Stimulated activated CD4-positive, alpha-beta T cell treated with anti-CD3 and anti-CD28 coated beads, Interleukin-1b, Interleukin-23, amount 100 ng/mL, for 4 hours (primary cell): ENCODE measurements at regions not wholly inside any gene's neighbourhood (a gene's known extent, or its start where the extent isn't known, plus 50 kb on each side); places are given as distances from the start of the nearest gene placed in this dataset.

Experiments used
- DNase-seq, 2 donors: peaks; one replicate each; pipeline ENCODE4 v3.0.0-alpha.2; 2020; ENCODE audit warnings: low read depth in 2 of 2

DNA sequence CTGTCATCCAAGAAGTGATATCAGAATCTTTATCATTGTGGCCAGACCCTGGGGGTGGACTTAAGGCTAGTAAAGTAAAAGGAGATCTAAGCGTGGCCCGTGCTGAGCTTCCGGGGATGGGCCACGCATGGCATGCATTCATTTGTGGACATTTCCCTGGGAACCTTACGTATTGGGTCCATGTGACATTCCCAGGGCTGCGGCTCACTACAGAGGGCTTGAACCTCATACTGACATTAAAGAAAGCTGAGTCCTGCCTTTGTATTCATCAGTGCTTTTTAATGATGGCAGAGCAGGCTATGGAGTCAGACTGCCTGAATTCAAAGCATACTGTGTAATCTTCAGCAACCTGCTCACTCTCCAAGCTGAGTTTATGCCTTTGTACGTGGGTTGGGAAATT, 152.2 kb upstream of the AFDN start:
- DNase-seq, result no peak

DNA sequence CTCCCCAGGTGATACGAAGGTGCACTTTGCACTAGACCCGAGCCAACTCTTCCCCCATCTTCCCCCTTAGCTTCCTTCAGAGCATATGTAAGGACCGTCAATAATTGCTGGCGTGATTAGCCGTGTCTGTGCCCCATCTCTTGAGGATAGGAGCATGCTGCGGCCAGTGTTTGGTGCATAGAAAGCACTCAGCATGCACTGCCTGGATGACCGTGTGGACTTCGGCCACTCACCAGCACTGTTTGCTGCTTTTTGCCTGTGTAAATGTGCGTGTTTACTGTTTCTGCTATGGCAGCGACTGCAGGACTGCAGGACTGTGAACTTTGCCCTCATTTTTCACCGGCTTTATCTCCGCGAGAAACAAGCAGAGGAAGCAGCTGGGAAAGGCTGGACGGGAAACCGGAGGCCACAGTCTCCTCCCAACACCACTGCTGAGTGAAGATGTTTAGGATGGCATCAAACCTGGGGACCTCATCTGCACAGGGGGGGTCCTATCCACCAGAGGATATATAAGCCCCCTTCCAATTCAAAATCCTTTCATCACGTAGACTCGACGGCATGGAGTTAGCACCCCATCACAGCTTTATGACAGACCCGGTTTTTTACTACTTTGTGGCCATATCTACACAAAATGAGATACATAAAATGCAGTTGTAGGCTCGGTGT, 150.6 kb upstream of the AFDN start:
- DNase-seq, result no peak

DNA sequence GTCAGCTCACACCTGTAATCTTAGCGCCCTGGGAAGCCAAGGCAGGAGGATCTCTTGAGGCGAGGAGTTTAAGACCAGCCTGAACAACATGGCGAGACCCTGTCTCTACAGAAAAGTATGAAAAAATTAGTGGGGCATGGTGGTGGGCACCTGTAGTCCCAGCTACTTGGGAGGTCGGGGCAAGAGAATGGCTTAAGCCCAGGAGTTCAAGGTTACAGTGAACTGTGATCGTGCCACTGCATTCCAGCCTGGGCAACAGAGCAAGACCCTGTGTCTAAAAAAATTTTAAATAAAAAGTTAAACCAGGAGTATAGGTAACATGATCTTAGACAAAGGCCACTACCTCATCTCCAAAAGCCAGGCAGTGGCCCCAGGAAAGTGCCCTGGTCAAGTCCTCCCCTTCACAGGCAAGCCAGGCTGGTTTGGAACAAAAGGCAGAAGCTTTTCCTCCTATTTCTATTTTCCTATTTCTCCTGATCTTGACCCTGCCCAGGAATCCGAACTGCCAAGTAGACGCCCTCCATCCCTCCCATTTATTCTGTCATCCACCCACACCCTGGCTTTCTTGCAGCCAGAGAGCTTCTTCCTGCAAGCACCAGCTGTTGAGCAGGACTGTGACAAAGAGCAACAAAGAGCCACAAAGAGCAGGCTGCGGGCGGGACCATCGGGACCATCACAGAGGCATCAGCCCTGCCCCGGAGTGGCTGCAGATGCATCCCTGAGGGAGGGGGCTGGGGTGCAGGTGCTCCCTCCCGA, 149.9 kb upstream of the AFDN start:
- no peak for DNase-seq

DNA sequence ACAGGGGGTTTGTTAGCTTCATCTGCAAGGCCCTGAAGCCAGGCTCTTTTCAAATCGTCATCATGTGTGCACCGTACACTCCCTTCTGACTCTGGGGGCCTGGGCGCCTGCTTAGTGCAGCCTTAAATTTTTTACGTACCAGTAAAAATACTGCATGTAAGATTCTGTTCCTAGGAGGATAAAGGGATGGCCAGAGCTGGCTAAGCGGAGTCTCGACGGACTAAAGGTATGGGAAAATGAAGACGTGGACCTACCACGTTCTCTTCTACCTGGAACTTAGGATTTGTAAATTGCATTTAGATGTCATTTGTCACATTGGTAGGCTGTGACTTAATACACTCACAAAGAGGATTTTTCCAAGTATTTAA, 149.3 kb upstream of the AFDN start:
- no peak for DNase-seq

DNA sequence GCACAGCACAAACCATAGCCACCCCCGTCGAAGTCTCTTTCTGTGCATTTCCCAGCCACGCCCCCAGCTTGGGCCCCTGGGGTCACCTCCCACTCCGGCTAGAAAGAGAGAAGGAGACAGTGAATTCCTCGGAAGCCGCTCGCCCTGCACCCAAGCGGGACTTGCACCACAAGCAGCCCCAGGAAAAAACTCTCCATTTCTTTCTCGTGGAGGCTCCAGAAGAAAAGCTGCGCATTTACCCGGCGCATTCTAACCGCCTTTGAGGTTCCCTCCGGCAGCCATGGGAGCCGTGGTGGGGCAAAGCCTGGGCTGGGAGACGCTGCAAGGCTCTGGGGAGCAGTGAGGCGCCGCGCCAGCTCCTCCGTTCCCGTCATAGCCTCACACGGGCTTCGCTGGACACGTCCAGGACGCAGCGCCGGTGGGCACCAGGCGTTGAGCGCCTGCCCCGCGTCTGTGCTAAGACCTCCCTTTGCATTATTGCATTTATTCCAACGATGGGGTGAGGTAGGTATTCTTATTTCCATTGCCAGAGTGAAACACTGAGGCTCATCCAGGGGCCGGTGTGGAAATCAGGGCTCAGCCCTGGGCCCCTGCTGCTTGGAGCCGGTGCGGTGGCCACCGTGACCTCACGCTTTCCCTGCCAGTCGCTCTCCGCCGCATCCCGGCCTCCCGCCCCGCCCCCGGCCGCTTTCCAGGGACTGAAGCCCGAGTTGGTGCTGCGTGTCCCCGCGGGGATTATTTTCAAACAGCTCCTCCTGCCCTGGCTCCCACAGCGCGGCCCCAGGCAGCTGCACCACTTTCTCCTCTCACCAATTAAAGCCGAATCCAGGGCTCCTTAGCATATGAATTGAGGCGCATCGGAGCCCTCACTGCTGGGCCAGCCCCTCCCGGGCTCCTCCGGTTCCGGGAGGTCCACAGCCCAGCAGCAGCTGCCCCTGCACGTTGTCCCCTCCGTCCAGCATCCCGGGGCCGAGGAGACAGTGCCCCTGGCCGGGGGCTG, 148.3 kb upstream of the AFDN start:
- DNase-seq, result no peak

DNA sequence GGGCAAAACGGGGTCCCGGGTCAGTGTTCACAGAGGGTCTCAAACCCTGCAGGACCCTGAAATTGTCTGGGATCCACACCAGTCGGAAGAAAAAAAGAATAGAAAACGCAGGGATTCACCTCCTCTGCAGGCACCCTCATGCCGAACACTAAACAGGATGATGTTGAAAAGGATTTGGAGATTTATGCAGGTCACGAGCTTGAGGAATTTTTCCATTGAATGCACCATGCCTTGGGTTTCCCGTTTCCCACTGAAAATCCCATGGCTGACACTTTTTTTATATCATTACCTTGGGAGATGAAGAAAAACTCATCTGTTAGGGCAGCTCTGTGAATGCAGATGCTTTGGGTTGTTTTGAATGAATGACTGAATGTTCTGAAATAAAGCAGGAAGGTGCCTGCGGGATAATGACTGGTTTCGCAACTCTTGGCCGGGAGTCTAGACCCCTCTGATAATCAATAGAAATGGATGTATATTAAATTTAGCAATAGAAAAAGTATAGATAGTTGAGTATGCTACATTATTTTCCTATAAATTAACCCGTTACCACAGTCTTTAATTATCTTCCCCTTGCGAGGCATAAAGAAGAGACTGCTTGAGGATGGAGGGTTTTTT, 147.5 kb upstream of the AFDN start:
- DNase-seq, result no peak

DNA sequence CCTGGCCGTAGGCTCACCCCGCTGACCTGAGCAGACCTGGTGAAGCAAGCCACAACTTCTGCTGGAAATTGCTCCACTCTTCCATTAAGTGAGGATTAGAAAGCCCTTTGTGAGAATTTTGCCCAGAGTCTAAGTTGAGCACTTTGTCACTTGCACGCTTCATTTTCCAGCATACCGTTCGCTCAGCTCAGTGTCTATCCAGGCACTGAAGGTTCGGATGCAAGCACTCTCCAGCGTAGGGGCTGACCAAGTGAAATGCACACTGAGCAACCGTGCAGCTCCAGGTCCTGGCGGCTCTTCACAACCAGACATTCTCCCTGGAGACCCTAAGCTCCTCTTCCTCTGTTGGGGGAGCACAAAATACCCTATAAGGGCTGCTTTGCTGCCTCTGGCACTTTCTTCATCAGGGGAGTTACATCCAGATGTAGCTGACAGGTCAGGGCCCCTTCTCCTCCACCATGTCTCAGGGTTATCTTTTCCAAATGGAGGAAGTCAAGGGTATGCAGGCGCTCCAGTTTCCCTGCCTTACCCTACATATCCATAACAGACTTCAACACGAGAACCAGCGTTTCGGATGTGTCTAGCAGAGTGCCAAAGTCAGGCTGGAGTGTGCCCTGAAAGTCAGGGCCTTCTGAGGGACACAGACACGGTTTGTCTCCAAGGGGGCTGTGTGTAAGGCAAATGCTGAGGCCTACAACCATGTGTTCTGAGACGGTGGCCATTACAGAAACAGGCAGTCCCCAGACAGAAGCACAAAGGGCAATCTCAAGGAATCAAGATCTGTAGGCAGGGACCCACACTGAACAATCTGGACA, 146.7 kb upstream of the AFDN start:
- DNase-seq, result no peak

DNA sequence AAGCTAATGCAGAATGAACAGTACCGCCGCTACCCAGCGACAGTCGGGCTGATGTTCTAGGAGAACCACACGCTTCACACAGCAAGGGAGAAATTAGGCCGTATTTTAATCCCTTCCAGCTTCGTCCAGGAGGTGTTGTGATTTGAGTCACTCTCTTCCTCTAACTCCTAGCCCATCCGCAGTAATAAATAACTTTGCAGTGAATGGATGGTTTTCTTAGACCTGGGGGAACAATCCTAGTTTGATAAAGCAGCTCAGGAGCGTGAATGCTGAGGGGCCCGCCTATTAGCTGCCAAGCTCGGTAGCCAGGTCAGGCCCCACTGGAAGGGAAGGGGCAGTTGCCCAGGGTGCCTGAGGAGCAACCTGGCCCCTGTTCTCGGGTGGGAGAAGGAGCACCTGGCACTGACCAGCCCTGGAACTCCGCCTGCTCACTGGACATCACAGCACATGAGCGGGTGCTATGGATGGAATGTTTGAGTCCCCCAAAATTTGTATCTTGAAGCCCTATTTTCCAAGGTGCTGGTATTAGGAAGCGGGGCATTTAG, 146.0 kb upstream of the AFDN start:
- no peak for DNase-seq

DNA sequence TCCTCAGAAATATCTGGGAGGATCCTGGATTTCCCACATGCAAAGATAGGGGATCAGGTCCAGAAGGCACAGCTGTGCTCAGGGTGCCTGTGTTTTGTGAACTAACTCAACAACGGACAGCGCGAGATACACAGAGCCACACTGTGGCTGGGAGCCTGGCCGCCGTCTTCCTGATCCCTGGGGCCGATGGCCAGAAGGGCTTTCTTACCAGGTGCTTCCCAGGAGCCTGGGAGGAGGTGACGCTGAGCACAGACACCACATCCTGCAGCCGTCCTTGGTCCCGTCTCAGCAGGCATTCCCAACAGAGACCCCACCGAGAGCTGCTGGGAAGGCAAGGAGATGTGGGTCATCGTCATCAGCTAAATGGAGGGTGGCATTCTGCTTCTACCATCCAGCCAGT, 144.6 kb upstream of the AFDN start:
- no peak for DNase-seq

DNA sequence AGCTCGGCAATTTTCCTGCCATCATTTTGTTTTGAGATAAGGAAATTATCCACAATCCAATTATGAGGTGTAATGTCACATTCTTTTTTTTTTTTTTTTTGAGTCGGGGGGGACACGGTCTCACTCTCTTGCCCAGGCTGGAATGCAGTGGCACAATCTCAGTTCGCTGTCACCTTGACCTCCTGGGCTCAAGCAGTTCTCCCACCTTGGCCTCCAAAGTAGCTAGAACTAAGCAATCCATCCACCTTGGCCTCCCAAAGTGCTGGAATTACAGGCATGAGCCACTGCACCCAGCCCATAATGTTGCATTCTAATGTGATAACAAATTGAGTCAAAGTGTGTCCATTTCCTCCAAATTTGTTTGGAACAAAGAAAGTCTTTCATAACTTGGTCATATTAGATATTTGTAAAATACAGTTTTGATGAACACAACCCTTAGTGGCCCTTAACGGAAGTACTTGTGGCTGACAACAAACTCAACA, 144.1 kb upstream of the AFDN start:
- no peak for DNase-seq

DNA sequence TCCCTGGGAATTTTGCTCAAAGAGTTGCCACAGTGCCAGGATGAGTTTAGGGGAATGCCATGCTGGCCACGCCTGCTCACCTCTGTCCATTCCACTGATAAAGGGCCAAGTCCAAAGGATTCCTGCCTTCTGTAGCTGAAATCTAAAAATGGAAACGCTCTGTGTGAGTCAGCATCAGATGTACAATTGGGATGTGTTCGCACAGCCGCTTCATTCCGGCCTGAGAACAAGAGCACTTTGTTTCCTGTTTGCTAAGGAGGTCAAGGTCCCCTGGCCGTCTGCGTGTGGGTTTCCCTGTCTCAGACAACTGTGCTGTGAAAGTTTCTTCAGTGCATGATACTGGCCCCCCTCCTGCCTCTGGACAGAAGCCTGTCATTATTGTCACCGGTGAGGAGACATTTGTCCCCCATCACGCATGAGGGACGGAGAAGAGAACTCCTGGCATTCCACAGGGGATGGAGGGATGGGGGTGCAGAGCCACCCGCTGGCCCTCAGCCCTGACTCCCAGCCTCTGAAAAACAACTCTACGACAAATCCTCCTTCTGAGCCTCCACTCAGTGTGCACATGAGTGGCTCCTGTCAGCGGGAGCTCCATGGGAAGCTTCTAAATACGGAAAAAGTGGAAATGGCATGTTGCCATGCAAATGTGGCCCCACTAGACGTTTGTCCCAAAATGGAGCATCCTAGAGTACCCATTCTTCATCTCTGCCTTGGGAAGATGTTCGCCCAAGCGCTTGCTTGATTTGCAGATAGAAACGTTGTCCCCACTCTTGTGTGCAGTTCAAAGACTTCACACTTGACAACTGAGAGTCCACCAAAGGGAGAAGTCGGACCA, 143.5 kb upstream of the AFDN start:
- DNase-seq, result no peak

DNA sequence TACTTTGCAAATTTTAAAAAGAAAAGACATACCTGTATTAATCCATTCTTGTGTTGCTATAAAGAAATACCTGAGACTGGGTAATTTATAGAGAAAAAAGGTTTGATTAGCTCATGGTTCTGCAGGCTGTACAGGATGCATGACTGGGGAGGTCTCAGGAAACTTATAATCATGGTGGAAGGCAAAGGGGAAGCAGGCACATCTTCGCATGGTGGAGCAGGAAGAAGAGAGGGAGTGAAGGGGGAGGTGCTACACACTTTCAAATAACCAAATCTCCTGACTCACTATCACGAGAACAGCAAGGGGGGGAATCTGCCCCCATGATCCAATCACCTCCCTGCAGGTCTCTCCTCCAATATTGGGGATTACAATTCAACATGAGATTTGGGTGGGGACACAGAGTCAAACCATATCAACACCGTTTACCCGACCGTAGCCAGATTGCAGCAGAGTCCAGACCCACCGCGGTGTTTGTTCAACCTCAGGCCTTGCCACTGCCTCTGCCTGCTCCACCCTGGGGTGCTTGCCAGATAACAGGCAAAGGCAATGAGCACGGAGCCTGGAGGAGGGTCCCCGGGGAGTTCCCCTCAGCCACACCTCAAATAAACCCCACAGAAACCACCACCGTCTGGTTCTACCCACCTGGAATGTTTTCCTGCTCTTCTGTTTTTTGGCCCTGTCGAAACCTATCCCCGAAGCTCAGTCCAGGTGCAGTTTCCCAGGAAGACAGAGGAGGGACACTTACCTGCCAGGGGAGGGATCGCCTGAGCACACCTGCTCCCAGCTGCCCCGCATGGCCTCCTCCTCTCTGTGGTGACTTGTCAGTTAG, 142.2 kb upstream of the AFDN start:
- DNase-seq, result no peak

DNA sequence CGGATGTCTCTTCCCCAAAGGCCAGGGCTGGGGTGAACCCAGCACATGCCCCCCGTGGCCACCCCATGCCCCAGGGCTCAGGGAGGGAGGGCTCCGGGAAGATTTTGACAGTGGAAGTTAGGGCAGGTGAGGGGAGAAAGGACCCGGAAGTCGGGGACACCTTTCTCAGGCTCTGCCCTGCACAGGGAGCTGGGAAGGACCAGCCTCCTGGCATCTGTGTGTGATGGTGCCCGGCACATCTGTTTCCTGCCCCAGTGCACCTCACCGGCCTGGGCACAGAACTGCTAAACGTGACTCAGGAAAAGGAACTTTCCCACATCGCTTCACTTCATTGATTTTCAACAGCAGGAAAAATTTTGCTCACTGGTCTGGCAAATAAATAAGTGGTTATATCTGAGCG, 141.1 kb upstream of the AFDN start:
- no peak for DNase-seq

DNA sequence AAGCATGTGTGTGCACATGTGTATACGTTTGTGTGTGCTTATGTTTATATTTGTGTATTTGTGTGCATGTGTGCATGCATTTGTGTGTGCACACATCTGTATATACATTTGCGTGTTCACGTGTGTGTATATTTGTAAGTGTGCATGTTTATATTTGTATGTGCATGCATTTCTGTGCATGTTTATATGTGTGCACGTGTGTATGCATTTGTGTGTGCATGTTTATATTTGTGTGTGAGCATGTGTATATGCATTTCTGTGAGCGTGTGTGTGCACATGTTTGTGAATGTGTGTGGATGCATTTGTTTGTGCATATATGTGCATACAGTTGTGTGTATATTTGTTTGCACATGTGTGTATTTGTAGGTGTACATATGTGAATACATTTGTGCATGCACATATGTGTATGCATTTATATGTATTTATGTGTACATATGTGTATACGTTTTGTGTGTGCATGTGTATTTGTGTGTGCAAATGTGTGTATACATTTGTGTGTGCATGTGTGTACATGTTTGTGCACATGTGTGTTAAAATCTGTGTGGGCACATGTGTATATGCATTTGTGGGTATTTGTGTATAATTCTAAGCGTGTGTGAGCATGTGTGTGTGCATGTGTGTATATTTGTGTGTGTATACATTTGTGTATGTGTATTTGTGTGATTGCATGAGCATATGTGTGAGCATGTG, 140.4 kb upstream of the AFDN start:
- no peak for DNase-seq

DNA sequence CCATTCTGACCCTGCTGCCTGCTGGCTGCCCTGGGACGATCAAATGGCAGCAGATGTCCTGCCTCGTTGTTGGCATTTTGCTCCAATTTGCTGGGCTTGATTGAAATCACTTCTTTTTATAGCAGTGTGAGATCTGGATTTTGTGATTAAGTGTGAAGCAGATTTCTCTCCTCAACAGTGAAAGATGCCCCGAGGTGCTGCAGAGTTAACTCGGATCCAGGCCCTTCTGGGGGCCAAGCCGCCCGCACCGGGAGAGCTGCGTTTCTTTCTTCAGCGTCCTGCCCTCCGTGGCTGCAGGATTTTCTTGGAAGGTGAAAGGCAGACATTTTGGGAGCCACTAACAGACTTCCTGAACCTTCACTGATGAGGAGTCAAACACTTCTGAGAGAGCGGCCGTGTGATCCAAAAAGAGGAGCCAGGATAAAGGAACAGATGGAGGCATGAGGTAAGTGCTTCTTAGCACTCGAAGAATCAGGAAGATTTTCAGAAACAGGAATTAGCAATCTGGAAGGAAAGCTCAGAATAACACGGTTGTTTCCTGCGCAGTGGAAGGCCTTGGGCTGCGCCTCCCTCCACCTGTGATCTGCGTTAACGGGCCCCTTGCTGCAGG, 139.5 kb upstream of the AFDN start:
- no peak for DNase-seq

DNA sequence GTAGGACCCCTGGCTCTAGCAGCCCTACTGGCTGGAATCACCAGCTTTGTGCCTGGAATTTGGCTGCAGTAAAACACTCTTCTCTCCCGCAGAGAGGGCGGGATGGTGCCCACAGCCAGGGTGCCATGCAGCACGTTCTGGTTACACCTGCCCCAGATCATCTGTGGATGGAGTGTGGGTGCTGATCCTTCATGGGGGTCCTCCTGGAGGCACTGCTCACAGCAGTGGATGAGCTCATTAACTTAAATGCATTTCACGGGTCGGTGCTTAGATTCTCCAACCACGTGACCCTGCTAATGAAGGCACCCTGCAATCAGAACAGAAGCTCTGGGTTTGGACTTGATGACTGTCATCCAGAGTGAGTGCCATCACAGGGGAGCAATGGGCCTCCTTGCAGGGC, 138.6 kb upstream of the AFDN start:
- no peak for DNase-seq

DNA sequence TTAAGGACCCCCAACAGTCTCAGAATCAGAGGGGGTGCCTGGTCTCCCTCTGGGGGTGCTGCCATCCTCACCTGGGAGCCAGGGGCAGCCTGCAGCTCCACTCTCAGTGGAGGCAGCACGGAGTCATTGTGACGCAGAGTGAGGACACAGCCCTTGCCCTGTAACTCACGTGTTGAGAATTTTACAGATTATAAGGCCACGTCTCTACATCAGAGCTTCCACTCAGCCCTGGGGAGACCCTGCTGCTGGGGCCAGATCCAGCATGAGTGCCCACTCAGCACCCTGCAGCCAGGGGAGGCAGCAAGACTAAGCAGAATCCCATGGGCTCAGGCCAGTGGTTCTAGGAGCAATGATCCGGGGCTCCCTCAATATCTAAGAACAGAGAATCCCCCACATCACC, 137.4 kb upstream of the AFDN start:
- DNase-seq, result no peak

DNA sequence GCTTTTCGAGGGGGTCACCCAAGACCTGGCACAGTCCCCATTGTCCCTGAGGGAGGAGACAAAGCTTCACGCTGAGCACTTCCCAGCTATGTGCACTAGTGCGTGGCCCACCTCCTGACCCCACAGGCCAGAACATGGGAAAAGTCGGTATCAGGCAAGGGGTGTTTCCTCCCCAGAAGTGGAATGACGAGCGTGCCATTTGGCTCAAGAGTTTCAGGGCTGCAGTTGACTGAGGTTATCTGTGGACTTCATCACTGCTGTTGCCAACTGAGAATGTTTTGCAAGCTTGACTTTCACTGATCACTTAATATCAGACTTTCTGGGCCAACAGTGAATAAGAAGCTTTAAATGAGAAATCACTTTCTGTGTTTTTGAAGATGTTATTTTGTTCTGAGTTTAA, 137.0 kb upstream of the AFDN start:
- DNase-seq, result no peak
